Activated naive CD8-positive, alpha-beta T cell treated with anti-CD3 and anti-CD28 coated beads, Interleukin-2, amount 50 U/mL, for 24 hours (primary cell): ENCODE measurements at regions not wholly inside any gene's neighbourhood (a gene's known extent, or its start where the extent isn't known, plus 50 kb on each side); places are given as distances from the start of the nearest gene placed in this dataset.
"Not testable (repeated sequence)": the region's sequence is repeated elsewhere in the genome, so short reads cannot be mapped to it uniquely, and the experiment has no call there.

Source experiments
- ATAC-seq: fragments of 150-1000 bp; cut with Tn5 transposase; one replicate; pipeline ENCODE4 v1.10.0; 2021
- DNase-seq: peaks from one replicate; pipeline ENCODE4 v3.0.0; 2021
- H3K27ac Mint-ChIP-seq: one replicate; pipeline ENCODE4 v1.8.0; 2021; ENCODE audit warnings: mild to moderate bottlenecking, mixed read lengths
- H3K27me3 Mint-ChIP-seq: one replicate; pipeline ENCODE4 v1.8.0; 2021; ENCODE audit warnings: mixed read lengths
- H3K36me3 Mint-ChIP-seq: one replicate; pipeline ENCODE4 v1.8.0; 2021; ENCODE audit warnings: low read depth, mixed read lengths
- H3K4me1 Mint-ChIP-seq: one replicate; pipeline ENCODE4 v1.8.0; 2021; ENCODE audit warnings: mixed read lengths
- H3K4me3 Mint-ChIP-seq: one replicate; pipeline ENCODE4 v1.8.0; 2021; ENCODE audit warnings: mild to moderate bottlenecking, moderate library complexity, mixed read lengths
- H3K9me3 Mint-ChIP-seq: one replicate; pipeline ENCODE4 v1.8.0; 2021; ENCODE audit warnings: mixed read lengths

- Mint-ChIP-seq H3K27ac (no peak overlapping the region), H3K4me1 (peaks cover 6% of the 10 kb centered on the region), H3K4me3 (no peak overlapping the region), H3K27me3 (no peaks in the 10 kb centered on the region), H3K9me3 (no peaks in the 10 kb centered on the region), H3K36me3 (no peaks in the 10 kb centered on the region)
- DNase-seq (no peak), ATAC-seq (no peak)
Observed at GRCh38 chr15:87570206-87570605, 686.3 kb downstream of the NTRK3 start.

GRCh38 chr15:87569581-87569980 lies 687.0 kb downstream of the NTRK3 start:
- Mint-ChIP-seq H3K27ac (no peak overlapping the region), H3K36me3 (no peaks in the 10 kb centered on the region), H3K27me3 (no peaks in the 10 kb centered on the region), H3K9me3 (no peaks in the 10 kb centered on the region), H3K4me1 (peaks cover 6% of the 10 kb centered on the region), H3K4me3 (no peak overlapping the region)
- ATAC-seq (no peak), DNase-seq (no peak)

DNA sequence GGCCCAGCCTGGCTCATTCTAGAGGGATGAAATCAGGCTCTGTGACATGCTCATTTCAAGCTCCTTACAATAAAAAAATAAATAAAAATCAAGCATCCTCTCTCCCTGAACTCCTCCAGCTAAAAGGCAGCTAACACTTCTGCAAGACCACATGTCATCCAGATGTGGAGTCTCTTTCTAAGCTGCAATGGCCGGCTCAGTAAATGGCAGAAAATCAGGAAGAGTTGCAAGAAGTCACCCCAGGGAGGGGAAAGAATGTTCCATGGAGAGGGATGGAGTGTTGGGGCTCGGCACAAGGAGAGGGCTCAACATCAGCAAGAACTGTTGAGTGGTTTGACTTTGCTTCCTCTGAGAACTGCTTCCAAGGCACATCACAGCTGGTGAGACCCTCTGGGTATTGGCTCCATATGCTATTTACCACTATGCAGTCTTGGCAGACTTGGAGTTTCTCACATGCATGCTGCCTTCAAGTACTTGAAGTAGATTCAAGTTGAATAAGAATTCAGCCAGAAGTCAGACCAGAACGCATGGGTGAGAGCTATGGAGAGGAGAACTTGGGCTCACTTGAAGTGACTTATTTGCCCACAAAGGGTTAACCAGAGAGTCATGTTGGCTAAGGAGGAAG lies 689.0 kb downstream of the NTRK3 start:
- H3K4me1 Mint-ChIP-seq, result peaks cover 6% of the 10 kb centered on the region
- H3K36me3 Mint-ChIP-seq, result no peaks in the 10 kb centered on the region
- no peaks in the 10 kb centered on the region for H3K27me3 Mint-ChIP-seq
- ATAC-seq (no peak), DNase-seq (no peak)
- H3K27ac Mint-ChIP-seq, result no peak overlapping the region
- no peak overlapping the region for H3K4me3 Mint-ChIP-seq
- no peaks in the 10 kb centered on the region for H3K9me3 Mint-ChIP-seq

GRCh38 chr15:87566236-87566635 lies 690.3 kb downstream of the NTRK3 start:
- ATAC-seq (no peak), DNase-seq (no peak)
- peaks cover 2% of the 10 kb centered on the region for H3K27me3 Mint-ChIP-seq
- peaks cover 5% of the 10 kb centered on the region for H3K9me3 Mint-ChIP-seq
- H3K4me1 Mint-ChIP-seq, result peaks cover 6% of the 10 kb centered on the region
- no peaks in the 10 kb centered on the region for H3K36me3 Mint-ChIP-seq
- H3K27ac Mint-ChIP-seq, result no peak overlapping the region
- no peak overlapping the region for H3K4me3 Mint-ChIP-seq

DNA sequence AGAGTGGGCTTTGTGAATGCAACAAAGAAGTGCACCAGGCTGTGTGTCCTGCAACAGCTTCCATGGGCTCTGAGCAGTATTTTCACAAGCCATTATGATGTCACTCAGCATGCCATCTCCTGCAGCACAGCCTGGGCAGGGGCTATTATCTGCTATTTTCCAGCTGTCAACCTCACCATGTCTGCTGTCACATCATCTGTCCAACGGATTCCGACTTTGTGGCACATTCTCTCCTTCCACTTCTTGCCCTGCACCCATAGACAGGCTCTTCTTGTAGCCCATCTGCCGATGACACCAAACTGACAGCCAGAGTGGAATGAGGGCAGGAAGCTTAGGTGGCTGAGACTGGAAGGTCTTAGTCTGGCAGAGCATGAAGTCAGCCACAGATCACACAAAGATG lies 691.9 kb downstream of the NTRK3 start:
- Mint-ChIP-seq H3K27ac (no peak overlapping the region), H3K36me3 (peaks cover 2% of the 10 kb centered on the region), H3K4me1 (no peaks in the 10 kb centered on the region), H3K27me3 (peaks cover 2% of the 10 kb centered on the region), H3K4me3 (no peak overlapping the region), H3K9me3 (peaks cover 8% of the 10 kb centered on the region)
- no peak for ATAC-seq
- no peak for DNase-seq

GRCh38 chr15:87563869-87564268 lies 692.7 kb downstream of the NTRK3 start:
- H3K27me3 Mint-ChIP-seq, result peaks cover 2% of the 10 kb centered on the region
- H3K9me3 Mint-ChIP-seq, result peaks cover 8% of the 10 kb centered on the region
- ATAC-seq, result no peak

GRCh38 chr15:87562203-87562602 lies 694.3 kb downstream of the NTRK3 start:
- H3K9me3 Mint-ChIP-seq, result peaks cover 13% of the 10 kb centered on the region
- H3K36me3 Mint-ChIP-seq, result peaks cover 2% of the 10 kb centered on the region
- H3K27me3 Mint-ChIP-seq, result peaks cover 6% of the 10 kb centered on the region
- ATAC-seq, result no peak
- no peak overlapping the region for H3K27ac Mint-ChIP-seq
- no peak overlapping the region for H3K4me3 Mint-ChIP-seq
- DNase-seq, result no peak
- H3K4me1 Mint-ChIP-seq, result no peaks in the 10 kb centered on the region

More at GRCh38 chr15:87563869-87564268, 692.7 kb downstream of the NTRK3 start:
- H3K4me1 Mint-ChIP-seq, result no peaks in the 10 kb centered on the region
- no peak for DNase-seq
- peaks cover 2% of the 10 kb centered on the region for H3K36me3 Mint-ChIP-seq
- H3K4me3 Mint-ChIP-seq, result no peak overlapping the region
- no peak overlapping the region for H3K27ac Mint-ChIP-seq

- ATAC-seq, result no peak
- Mint-ChIP-seq H3K9me3 (peaks cover 13% of the 10 kb centered on the region), H3K4me1 (no peaks in the 10 kb centered on the region), H3K4me3 (no peak overlapping the region), H3K27ac (no peak overlapping the region), H3K27me3 (peaks cover 8% of the 10 kb centered on the region), H3K36me3 (peaks cover 2% of the 10 kb centered on the region)
- DNase-seq, result no peak
Observed at GRCh38 chr15:87561641-87562040, 694.9 kb downstream of the NTRK3 start.

- no peak for DNase-seq
- no peak overlapping the region for H3K27ac Mint-ChIP-seq
- no peak for ATAC-seq
- peaks cover 11% of the 10 kb centered on the region for H3K27me3 Mint-ChIP-seq
- peaks cover 25% of the 10 kb centered on the region for H3K9me3 Mint-ChIP-seq
- no peak overlapping the region for H3K4me3 Mint-ChIP-seq
- no peaks in the 10 kb centered on the region for H3K4me1 Mint-ChIP-seq
- peaks cover 2% of the 10 kb centered on the region for H3K36me3 Mint-ChIP-seq
Observed at GRCh38 chr15:87557881-87558280, 698.7 kb downstream of the NTRK3 start.

DNA sequence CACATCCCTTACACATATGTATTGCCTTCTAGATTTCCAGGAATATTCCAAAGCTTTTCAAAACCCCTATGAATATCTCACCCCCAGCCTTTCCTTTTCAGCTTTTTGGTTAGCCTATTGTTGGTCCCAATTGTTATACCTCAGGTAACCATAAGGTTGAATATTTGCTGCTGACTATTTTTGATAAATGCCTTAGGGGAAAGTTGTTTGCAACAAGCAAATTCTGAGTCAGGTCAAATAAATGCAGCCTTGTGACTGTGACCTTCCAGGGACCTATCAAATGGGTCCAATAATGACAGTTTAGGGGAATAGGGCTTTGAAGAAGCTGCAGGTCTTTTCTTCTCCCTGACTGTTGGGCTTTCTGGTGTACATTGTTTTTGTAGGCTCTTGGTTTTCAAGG lies 699.7 kb downstream of the NTRK3 start:
- Mint-ChIP-seq H3K36me3 (peaks cover 2% of the 10 kb centered on the region), H3K27me3 (peaks cover 9% of the 10 kb centered on the region), H3K27ac (no peak overlapping the region), H3K9me3 (peaks cover 20% of the 10 kb centered on the region), H3K4me3 (no peak overlapping the region), H3K4me1 (no peaks in the 10 kb centered on the region)
- ATAC-seq (no peak), DNase-seq (no peak)

GRCh38 chr15:87549860-87550259 lies 706.7 kb downstream of the NTRK3 start:
- peaks cover 3% of the 10 kb centered on the region for H3K27me3 Mint-ChIP-seq
- no peak for ATAC-seq

GRCh38 chr15:87549296-87549695 lies 707.2 kb downstream of the NTRK3 start:
- no peak for DNase-seq
- no peaks in the 10 kb centered on the region for H3K36me3 Mint-ChIP-seq
- no peaks in the 10 kb centered on the region for H3K4me1 Mint-ChIP-seq
- no peak overlapping the region for H3K27ac Mint-ChIP-seq
- H3K9me3 Mint-ChIP-seq, result peaks cover 12% of the 10 kb centered on the region
- H3K4me3 Mint-ChIP-seq, result no peak overlapping the region
- ATAC-seq, result no peak
- peaks cover 3% of the 10 kb centered on the region for H3K27me3 Mint-ChIP-seq

More at GRCh38 chr15:87549860-87550259, 706.7 kb downstream of the NTRK3 start:
- H3K36me3 Mint-ChIP-seq, result no peaks in the 10 kb centered on the region
- no peak for DNase-seq
- H3K4me3 Mint-ChIP-seq, result no peak overlapping the region
- no peak overlapping the region for H3K27ac Mint-ChIP-seq
- no peaks in the 10 kb centered on the region for H3K4me1 Mint-ChIP-seq
- peaks cover 12% of the 10 kb centered on the region for H3K9me3 Mint-ChIP-seq

- DNase-seq, H3K36me3 Mint-ChIP-seq, H3K4me1 Mint-ChIP-seq, H3K4me3 Mint-ChIP-seq, ATAC-seq, H3K27me3 Mint-ChIP-seq, H3K27ac Mint-ChIP-seq, H3K9me3 Mint-ChIP-seq: not testable (repeated sequence)
Observed at GRCh38 chr15:87548590-87548989, 707.9 kb downstream of the NTRK3 start.

GRCh38 chr15:87547470-87548181 lies 708.9 kb downstream of the NTRK3 start:
- Mint-ChIP-seq H3K4me3 (no peak overlapping the region), H3K27ac (no peak overlapping the region), H3K4me1 (no peaks in the 10 kb centered on the region), H3K27me3 (no peaks in the 10 kb centered on the region), H3K36me3 (no peaks in the 10 kb centered on the region), H3K9me3 (no peaks in the 10 kb centered on the region)
- no peak for ATAC-seq
- DNase-seq, result no peak

GRCh38 chr15:87538327-87538834 lies 718.2 kb downstream of the NTRK3 start:
- DNase-seq, result no peak
- Mint-ChIP-seq H3K4me1 (no peaks in the 10 kb centered on the region), H3K36me3 (no peaks in the 10 kb centered on the region), H3K9me3 (peaks cover 16% of the 10 kb centered on the region), H3K27me3 (no peaks in the 10 kb centered on the region), H3K27ac (no peak overlapping the region), H3K4me3 (no peak overlapping the region)
- ATAC-seq, result no peak
